GM13977 (cell line): ENCODE measurements at regions not wholly inside any gene's neighbourhood (a gene's known extent, or its start where the extent isn't known, plus 50 kb on each side); places are given as distances from the start of the nearest gene placed in this dataset.

Experiments used
- DNase-seq: peaks from one replicate; pipeline ENCODE4 v3.0.0; 2012; ENCODE audit warnings: low spot score
- CTCF ChIP-seq: IDR thresholded peaks from 2 replicates; pipeline ENCODE4 v1.5.1; 2012; ENCODE audit warnings: mild to moderate bottlenecking, control low read depth; ENCODE audit not compliant: insufficient read depth; ENCODE audit errors: extremely low read depth, missing control alignments
- in situ Hi-C: fragments of 300-500 bp; cut with MboI; formaldehyde crosslinking; loops from one replicate; pipeline ENCODE4 v1.12.0; 2022; ENCODE audit warnings: low sequenced_read_pairs, low pct_unique_long_range_greater_than_20kb, mixed read lengths, inconsistent platforms; ENCODE audit not compliant: unreplicated experiment

GRCh38 chr12:87217491-87217890 is 811.7 kb downstream of the C12orf50 start:
- no peak for TF ChIP-seq CTCF
- in situ Hi-C loops, result no loop called here
- DNase-seq, result no peak

- in situ Hi-C loops, result no loop called here
- DNase-seq, result no peak
- TF ChIP-seq CTCF, result no peak
Observed at GRCh38 chr12:87216436-87216835, 812.8 kb downstream of the C12orf50 start.

GRCh38 chr12:87202189-87202588 is 827.0 kb downstream of the C12orf50 start:
- in situ Hi-C loops, result no loop called here
- TF ChIP-seq CTCF, result no peak
- no peak for DNase-seq

- in situ Hi-C loops, result no loop called here
Observed at GRCh38 chr12:87201598-87201997, 827.6 kb downstream of the C12orf50 start.

GRCh38 chr12:87200289-87200979 is 828.8 kb downstream of the C12orf50 start:
- DNase-seq, result no peak
- in situ Hi-C loops, result no loop called here
- no peak for TF ChIP-seq CTCF

More at GRCh38 chr12:87201598-87201997, 827.6 kb downstream of the C12orf50 start:
- no peak for DNase-seq
- no peak for TF ChIP-seq CTCF

- no peak for TF ChIP-seq CTCF
- in situ Hi-C loops, result no loop called here
- DNase-seq, result no peak
Observed at GRCh38 chr12:87198181-87198580, 831.0 kb downstream of the C12orf50 start.
